ENCODE measurements at regions not wholly inside any gene's neighbourhood (a gene's known extent, or its start where the extent isn't known, plus 50 kb on each side); places are given as distances from the start of the nearest gene placed in this dataset.
"Not testable (repeated sequence)": the region's sequence is repeated elsewhere in the genome, so short reads cannot be mapped to it uniquely, and the experiment has no call there.

DNA sequence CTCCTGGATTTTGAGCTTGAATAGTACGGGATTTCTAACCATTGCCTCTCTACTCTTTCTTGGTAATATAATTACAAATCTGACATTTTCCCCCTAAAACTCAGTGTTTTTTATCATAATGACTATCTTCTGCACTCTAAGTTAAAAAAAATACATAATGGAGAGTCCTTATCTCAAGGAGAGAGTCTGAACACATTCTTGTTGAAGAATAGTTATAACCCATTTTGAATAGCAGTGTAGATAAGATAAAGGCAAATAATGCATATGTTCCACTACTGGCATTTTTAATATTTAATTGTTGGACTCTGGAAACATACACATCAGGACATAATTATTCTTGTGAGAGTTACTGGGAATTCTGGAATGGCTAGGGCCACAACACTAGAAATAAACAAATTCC is 456.5 kb upstream of the ANO5 start:
- BruUV-seq (replicated peaks) = no TSS peak
- CTCF ChIA-PET = no interaction called here
- no peak for TF ChIP-seq CTCF (IDR thresholded peaks at IDR 0.05; ENCODE audit: unreplicated experiment)
- Mint-ChIP-seq H3K4me1 (ENCODE audit: insufficient read depth, unreplicated experiment) (no peaks in the 10 kb centered on the region), H3K4me3 (ENCODE audit: unreplicated experiment) (no peak overlapping the region), H3K27me3 (ENCODE audit: insufficient read depth, unreplicated experiment) (no peaks in the 10 kb centered on the region), H3K36me3 (ENCODE audit: insufficient read depth, unreplicated experiment) (no peaks in the 10 kb centered on the region), H3K27ac (ENCODE audit: low read depth, unreplicated experiment) (no peak overlapping the region), H3K9me3 (ENCODE audit: unreplicated experiment) (peaks cover 42% of the 10 kb centered on the region)
- DNase-seq (ENCODE audit: unreplicated experiment) = no peak
- intact Hi-C loops (cut with micrococcal nuclease) = no loop called here
- POLR2A ChIA-PET = no interaction called here

DNA sequence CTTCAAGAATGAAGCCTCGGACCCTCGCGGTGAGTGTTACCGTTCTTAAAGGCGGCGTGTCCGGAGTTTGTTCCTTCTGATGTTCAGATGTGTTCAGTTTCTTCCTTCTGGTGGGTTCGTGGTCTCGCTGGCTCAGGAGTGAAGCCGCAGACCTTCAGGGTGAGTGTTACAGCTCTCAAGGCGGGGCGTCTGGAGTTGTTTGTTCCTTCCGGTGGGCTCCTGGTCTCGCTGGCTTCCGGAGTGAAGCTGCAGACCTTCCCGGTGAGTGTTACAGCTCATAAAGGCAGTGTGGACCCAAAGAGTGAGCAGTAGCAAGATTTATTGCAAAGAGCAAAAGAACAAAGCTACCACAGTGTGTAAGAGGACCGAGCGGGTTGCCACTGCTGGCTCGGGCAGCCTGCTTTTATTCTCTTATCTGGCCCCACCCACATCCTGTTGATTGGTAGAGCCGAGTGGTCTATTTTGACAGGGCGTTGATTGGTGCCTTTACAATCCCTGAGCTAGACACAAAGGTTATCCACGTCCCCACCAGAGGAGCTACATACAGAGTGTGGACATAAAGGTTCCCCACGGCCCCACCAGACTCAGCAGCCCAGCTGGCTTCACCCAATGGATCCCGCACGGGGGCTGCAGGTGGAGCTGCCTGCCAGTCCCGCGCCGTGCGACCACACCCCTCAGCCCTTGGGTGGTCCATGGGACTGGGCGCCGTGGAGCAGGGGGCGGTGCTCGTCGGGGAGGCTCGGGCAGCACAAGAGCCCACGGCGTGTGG is 440.2 kb upstream of the ANO5 start:
- H3K4me3 Mint-ChIP-seq (ENCODE audit: unreplicated experiment); H3K36me3 Mint-ChIP-seq (ENCODE audit: insufficient read depth, unreplicated experiment); H3K27me3 Mint-ChIP-seq (ENCODE audit: insufficient read depth, unreplicated experiment); intact Hi-C loops (cut with micrococcal nuclease); H3K27ac Mint-ChIP-seq (ENCODE audit: low read depth, unreplicated experiment); BruUV-seq (replicated peaks); H3K4me1 Mint-ChIP-seq (ENCODE audit: insufficient read depth, unreplicated experiment); DNase-seq (ENCODE audit: unreplicated experiment): not testable (repeated sequence)
- POLR2A ChIA-PET = interaction anchor here (0.6 kb wide), 1 partner anchor 217 kb away, joined by 3 read pairs; no protein-coding TSS in a partner anchor
- CTCF ChIA-PET = interaction anchor here (0.6 kb wide), 2 partner anchors 11 to 1039 kb away, joined by 3 read pairs; no protein-coding TSS in a partner anchor
- peaks cover 35% of the 10 kb centered on the region for H3K9me3 Mint-ChIP-seq (ENCODE audit: unreplicated experiment)

- H3K27ac Mint-ChIP-seq (ENCODE audit: low read depth, unreplicated experiment); intact Hi-C loops (cut with micrococcal nuclease); DNase-seq (ENCODE audit: unreplicated experiment); H3K4me3 Mint-ChIP-seq (ENCODE audit: unreplicated experiment); H3K36me3 Mint-ChIP-seq (ENCODE audit: insufficient read depth, unreplicated experiment); H3K4me1 Mint-ChIP-seq (ENCODE audit: insufficient read depth, unreplicated experiment); H3K27me3 Mint-ChIP-seq (ENCODE audit: insufficient read depth, unreplicated experiment); POLR2A ChIA-PET; BruUV-seq (replicated peaks): not testable (repeated sequence)
- peaks cover 31% of the 10 kb centered on the region for H3K9me3 Mint-ChIP-seq (ENCODE audit: unreplicated experiment)
- CTCF ChIA-PET = interaction anchor here (0.7 kb wide), 1 partner anchor 16 kb away, joined by 3 read pairs; no protein-coding TSS in a partner anchor
Measured at GRCh38 chr11:21753244-21753767, 439.6 kb upstream of the ANO5 start.

GRCh38 chr11:21761000-21761399 is 431.9 kb upstream of the ANO5 start:
- Mint-ChIP-seq H3K4me1 (ENCODE audit: insufficient read depth, unreplicated experiment) (no peaks in the 10 kb centered on the region), H3K27ac (ENCODE audit: low read depth, unreplicated experiment) (no peak overlapping the region), H3K27me3 (ENCODE audit: insufficient read depth, unreplicated experiment) (no peaks in the 10 kb centered on the region), H3K36me3 (ENCODE audit: insufficient read depth, unreplicated experiment) (no peaks in the 10 kb centered on the region), H3K4me3 (ENCODE audit: unreplicated experiment) (no peak overlapping the region), H3K9me3 (ENCODE audit: unreplicated experiment) (peaks cover 12% of the 10 kb centered on the region)
- intact Hi-C loops (cut with micrococcal nuclease) = no loop called here
- no peak for TF ChIP-seq CTCF (IDR thresholded peaks at IDR 0.05; ENCODE audit: unreplicated experiment)
- POLR2A ChIA-PET = no interaction called here
- no peak for DNase-seq (ENCODE audit: unreplicated experiment)
- CTCF ChIA-PET = no interaction called here
- no TSS peak for BruUV-seq (replicated peaks)

DNA sequence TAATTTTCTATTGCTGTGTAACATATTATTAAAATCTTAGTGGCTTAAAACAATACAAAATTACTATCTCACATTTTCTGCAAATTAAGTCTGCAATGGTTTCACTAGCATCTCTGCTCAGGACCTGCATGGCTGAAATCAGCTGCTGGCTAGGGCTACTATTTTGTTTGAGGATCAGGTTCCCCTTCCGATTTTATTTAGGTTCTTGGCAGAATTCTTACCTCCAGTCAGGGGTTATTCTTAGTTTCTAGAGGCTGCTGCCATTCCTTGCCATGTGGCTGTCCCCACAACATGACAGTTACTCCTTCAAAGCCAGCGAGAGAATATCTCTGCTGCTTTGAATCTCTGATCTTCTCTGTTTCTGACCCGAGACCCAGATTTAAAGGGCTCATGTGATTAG is 424.5 kb upstream of the ANO5 start:
- H3K9me3 Mint-ChIP-seq (ENCODE audit: unreplicated experiment) = peaks cover 9% of the 10 kb centered on the region
- no peaks in the 10 kb centered on the region for H3K4me1 Mint-ChIP-seq (ENCODE audit: insufficient read depth, unreplicated experiment)
- H3K27me3 Mint-ChIP-seq (ENCODE audit: insufficient read depth, unreplicated experiment) = no peaks in the 10 kb centered on the region
- intact Hi-C loops (cut with micrococcal nuclease) = no loop called here
- DNase-seq (ENCODE audit: unreplicated experiment) = no peak
- H3K27ac Mint-ChIP-seq (ENCODE audit: low read depth, unreplicated experiment) = no peak overlapping the region
- H3K4me3 Mint-ChIP-seq (ENCODE audit: unreplicated experiment) = no peak overlapping the region
- ChIA-PET CTCF (no interaction called here), POLR2A (no interaction called here)
- no peaks in the 10 kb centered on the region for H3K36me3 Mint-ChIP-seq (ENCODE audit: insufficient read depth, unreplicated experiment)
- BruUV-seq (replicated peaks) = no TSS peak
- no peak for TF ChIP-seq CTCF (IDR thresholded peaks at IDR 0.05; ENCODE audit: unreplicated experiment)
